H9 (cell line): ENCODE measurements at regions not wholly inside any gene's neighbourhood (a gene's known extent, or its start where the extent isn't known, plus 50 kb on each side); places are given as distances from the start of the nearest gene placed in this dataset.

Experiments
- DNase-seq: peaks from one replicate; pipeline ENCODE4 v3.0.0-alpha.2; 2017
- H2AFZ ChIP-seq: one replicate; pipeline ENCODE4 v1.6.1; 2013; ENCODE audit warnings: mild to moderate bottlenecking, low read length, control low read depth, moderate library complexity
- H2AK5ac ChIP-seq: 2 replicates; pipeline ENCODE4 v1.6.1; 2013; ENCODE audit warnings: low read length, control low read depth, mixed read lengths; ENCODE audit not compliant: insufficient read length
- H2BK120ac ChIP-seq: one replicate; pipeline ENCODE4 v1.6.1; 2013; ENCODE audit warnings: low read depth, mild to moderate bottlenecking, low read length, control low read depth, inconsistent platforms; ENCODE audit not compliant: poor library complexity, severe bottlenecking
- H2BK12ac ChIP-seq: 2 replicates; pipeline ENCODE4 v1.6.1; 2013; ENCODE audit warnings: low read length, control low read depth, mixed read lengths, low read depth; ENCODE audit not compliant: insufficient read length
- H2BK15ac ChIP-seq: 2 replicates; pipeline ENCODE4 v1.6.1; 2013; ENCODE audit warnings: low read depth, low read length, control low read depth
- H2BK20ac ChIP-seq: one replicate; pipeline ENCODE4 v1.6.1; 2013; ENCODE audit warnings: low read depth, mild to moderate bottlenecking, low read length, control low read depth, inconsistent platforms; ENCODE audit not compliant: poor library complexity, severe bottlenecking
- H2BK5ac ChIP-seq: 2 replicates; pipeline ENCODE4 v1.6.1; 2013; ENCODE audit warnings: low read length, control low read depth, mixed read lengths; ENCODE audit not compliant: insufficient read length
- H3K14ac ChIP-seq: 2 replicates; pipeline ENCODE4 v1.6.1; 2013; ENCODE audit warnings: low read length, control low read depth; ENCODE audit not compliant: insufficient read depth
- H3K18ac ChIP-seq: 2 replicates; pipeline ENCODE4 v1.6.1; 2013; ENCODE audit warnings: low read depth, mild to moderate bottlenecking, mixed read lengths, low read length, control low read depth; ENCODE audit not compliant: insufficient read length
- H3K23ac ChIP-seq: 2 replicates; pipeline ENCODE4 v1.6.1; 2013; ENCODE audit warnings: low read length, control low read depth, mixed read lengths, low read depth; ENCODE audit not compliant: insufficient read length
- H3K23me2 ChIP-seq: 2 replicates; pipeline ENCODE4 v1.6.1; 2013; ENCODE audit warnings: low read depth, mild to moderate bottlenecking, mixed read lengths, low read length, control low read depth; ENCODE audit not compliant: insufficient read length, poor library complexity, severe bottlenecking
- H3K27ac ChIP-seq: 2 replicates; pipeline ENCODE4 v1.5.1; 2013; ENCODE audit warnings: low read length, control low read depth, mixed read lengths, low read depth; ENCODE audit not compliant: insufficient read length
- H3K27me3 ChIP-seq: 2 replicates; pipeline ENCODE4 v1.6.1; 2013; ENCODE audit warnings: low read length, control low read depth, inconsistent platforms; ENCODE audit not compliant: insufficient read depth
- H3K4ac ChIP-seq: 2 replicates; pipeline ENCODE4 v1.6.1; 2013; ENCODE audit warnings: low read depth, mild to moderate bottlenecking, control low read depth, inconsistent platforms, low read length, moderate library complexity
- H3K4me1 ChIP-seq: 2 replicates; pipeline ENCODE4 v1.6.1; 2013; ENCODE audit warnings: low read length, control low read depth, inconsistent platforms; ENCODE audit not compliant: insufficient read depth
- H3K4me2 ChIP-seq: 2 replicates; pipeline ENCODE4 v1.6.1; 2013; ENCODE audit warnings: low read length, control low read depth, mixed read lengths; ENCODE audit not compliant: insufficient read length, insufficient read depth
- H3K56ac ChIP-seq: 2 replicates; pipeline ENCODE4 v1.6.1; 2013; ENCODE audit warnings: low read depth, mild to moderate bottlenecking, mixed read lengths, low read length, control low read depth; ENCODE audit not compliant: insufficient read length
- H3K79me1 ChIP-seq: 2 replicates; pipeline ENCODE4 v1.6.1; 2013; ENCODE audit warnings: low read depth, mild to moderate bottlenecking, moderate library complexity, low read length, control low read depth, inconsistent platforms; ENCODE audit not compliant: insufficient read depth, poor library complexity, severe bottlenecking
- H3K79me2 ChIP-seq: 2 replicates; pipeline ENCODE4 v1.6.1; 2013; ENCODE audit warnings: low read length, control low read depth, inconsistent platforms; ENCODE audit not compliant: insufficient read depth
- H3K9ac ChIP-seq: 2 replicates; pipeline ENCODE4 v1.6.1; 2013; ENCODE audit warnings: low read length, control low read depth, mixed read lengths; ENCODE audit not compliant: insufficient read length; ENCODE audit errors: extremely low read depth
- H3K9me3 ChIP-seq: one replicate; pipeline ENCODE4 v1.6.1; 2013; ENCODE audit warnings: low read depth, low read length, inconsistent platforms; ENCODE audit not compliant: control insufficient read depth
- H3T11ph ChIP-seq: one replicate; pipeline ENCODE4 v1.6.1; 2013; ENCODE audit warnings: mild to moderate bottlenecking, low read length, control low read depth, inconsistent platforms
- H4K20me1 ChIP-seq: one replicate; pipeline ENCODE4 v1.6.1; 2013; ENCODE audit not compliant: control insufficient read depth, insufficient read length, insufficient read depth
- H4K5ac ChIP-seq: 2 replicates; pipeline ENCODE4 v1.6.1; 2013; ENCODE audit warnings: low read depth, mild to moderate bottlenecking, mixed read lengths, low read length, control low read depth; ENCODE audit not compliant: insufficient read length
- H4K8ac ChIP-seq: replicated peaks from 2 replicates; pipeline ENCODE4 v1.6.1; 2013; ENCODE audit warnings: low read length, control low read depth, mixed read lengths, low read depth; ENCODE audit not compliant: insufficient read length
- H4K91ac ChIP-seq: 2 replicates; pipeline ENCODE4 v1.6.1; 2013; ENCODE audit warnings: low read depth, mild to moderate bottlenecking, moderate library complexity, mixed read lengths, low read length, control low read depth; ENCODE audit not compliant: insufficient read length
- H3K27ac Mint-ChIP-seq, 3 experiments: 2 replicates in 2 of 3; 3 replicates in 1 of 3; pipeline ENCODE4 v1.8.0; 2020 to 2021; ENCODE audit warnings: mixed read lengths in 3 of 3, mild to moderate bottlenecking in 1 of 3, moderate library complexity in 1 of 3
- H3K27me3 Mint-ChIP-seq: 2 replicates; pipeline ENCODE4 v1.8.0; 2021; ENCODE audit warnings: low read depth, mild to moderate bottlenecking, moderate library complexity, mixed read lengths
- H3K36me3 Mint-ChIP-seq, 3 experiments: 2 replicates in 2 of 3; 3 replicates in 1 of 3; pipeline ENCODE4 v1.8.0; 2020 to 2021; ENCODE audit warnings: low read depth in 3 of 3, mixed read lengths in 3 of 3; ENCODE audit not compliant: insufficient read depth in 1 of 3
- H3K4me1 Mint-ChIP-seq, 2 experiments: 2 replicates each; pipeline ENCODE4 v1.8.0; 2020; ENCODE audit warnings: mixed read lengths in 2 of 2
- H3K4me3 Mint-ChIP-seq, 2 experiments: 2 replicates in 1 of 2; 3 replicates in 1 of 2; pipeline ENCODE4 v1.8.0; 2020 to 2021; ENCODE audit warnings: mild to moderate bottlenecking in 2 of 2, mixed read lengths in 2 of 2, moderate library complexity in 1 of 2
- H3K9me3 Mint-ChIP-seq, 2 experiments: 2 replicates in 1 of 2; 3 replicates in 1 of 2; pipeline ENCODE4 v1.8.0; 2020; ENCODE audit warnings: mild to moderate bottlenecking in 2 of 2, mixed read lengths in 2 of 2, moderate library complexity in 1 of 2
- WGBS: extraction: QIAGEN DNeasy Blood & Tissue Kit; methylation state at CpG from one replicate; pipeline ENCODE4 v1.1.7; 2013; ENCODE audit warnings: missing lambda C conversion rate, low lambda C conversion rate, mixed read lengths; ENCODE audit not compliant: insufficient read length; ENCODE audit errors: extremely low coverage; 5-methylcytosine and 5-hydroxymethylcytosine counted together
- TF ChIP-seq, protein P1 (sequence below): fragments of 200-600 bp; sonication (generic); conservative IDR thresholded peaks from 3 replicates; pipeline ENCODE4 v1.8.0; 2021; ENCODE audit warnings: antibody characterized with exemption, mild to moderate bottlenecking

GRCh38 chr9:11023201-11023600 lies 410.4 kb upstream of the PTPRD start:
- no peaks in the 10 kb centered on the region for H3K79me2 ChIP-seq
- Mint-ChIP-seq H3K4me3 (no peak overlapping the region), H3K36me3 (peaks cover 0 to 4% (median 0%) of the 10 kb centered on the region in 3 experiments; a peak in 1 of 7 replicates), H3K27ac (no peak overlapping the region), H3K27me3 (no peaks in the 10 kb centered on the region), H3K9me3 (no peaks in the 10 kb centered on the region; a peak in 1 of 5 replicates), H3K4me1 (peaks cover 0 to 3% of the 10 kb centered on the region in 2 experiments; a peak in 1 of 4 replicates)
- TF ChIP-seq, protein P1, sequence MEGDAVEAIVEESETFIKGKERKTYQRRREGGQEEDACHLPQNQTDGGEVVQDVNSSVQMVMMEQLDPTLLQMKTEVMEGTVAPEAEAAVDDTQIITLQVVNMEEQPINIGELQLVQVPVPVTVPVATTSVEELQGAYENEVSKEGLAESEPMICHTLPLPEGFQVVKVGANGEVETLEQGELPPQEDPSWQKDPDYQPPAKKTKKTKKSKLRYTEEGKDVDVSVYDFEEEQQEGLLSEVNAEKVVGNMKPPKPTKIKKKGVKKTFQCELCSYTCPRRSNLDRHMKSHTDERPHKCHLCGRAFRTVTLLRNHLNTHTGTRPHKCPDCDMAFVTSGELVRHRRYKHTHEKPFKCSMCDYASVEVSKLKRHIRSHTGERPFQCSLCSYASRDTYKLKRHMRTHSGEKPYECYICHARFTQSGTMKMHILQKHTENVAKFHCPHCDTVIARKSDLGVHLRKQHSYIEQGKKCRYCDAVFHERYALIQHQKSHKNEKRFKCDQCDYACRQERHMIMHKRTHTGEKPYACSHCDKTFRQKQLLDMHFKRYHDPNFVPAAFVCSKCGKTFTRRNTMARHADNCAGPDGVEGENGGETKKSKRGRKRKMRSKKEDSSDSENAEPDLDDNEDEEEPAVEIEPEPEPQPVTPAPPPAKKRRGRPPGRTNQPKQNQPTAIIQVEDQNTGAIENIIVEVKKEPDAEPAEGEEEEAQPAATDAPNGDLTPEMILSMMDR = no peak
- no peak overlapping the region for H3K56ac ChIP-seq
- no peak overlapping the region for H2AK5ac ChIP-seq
- no peak overlapping the region for H3K18ac ChIP-seq
- no peak overlapping the region for H2BK120ac ChIP-seq
- no peak for DNase-seq
- H3K9me3 ChIP-seq = no peaks in the 10 kb centered on the region
- H4K91ac ChIP-seq = no peak overlapping the region
- H2BK20ac ChIP-seq = no peak overlapping the region
- no peak overlapping the region for H4K5ac ChIP-seq
- no peak overlapping the region for H3K4me2 ChIP-seq
- no peaks in the 10 kb centered on the region for H3K27me3 ChIP-seq
- H4K8ac ChIP-seq = no peak overlapping the region
- H3K27ac ChIP-seq = no peak overlapping the region
- no peaks in the 10 kb centered on the region for H4K20me1 ChIP-seq
- no peak overlapping the region for H3K14ac ChIP-seq
- H3T11ph ChIP-seq = no peak overlapping the region
- no peak overlapping the region for H3K9ac ChIP-seq
- H3K23me2 ChIP-seq = no peaks in the 10 kb centered on the region
- H3K4me1 ChIP-seq = no peaks in the 10 kb centered on the region
- no peaks in the 10 kb centered on the region for H3K79me1 ChIP-seq
- H2BK12ac ChIP-seq = no peak overlapping the region
- no CpG with 5 or more reads among the region's 2 CpGs for WGBS
- no peak overlapping the region for H2AFZ ChIP-seq
- H3K4ac ChIP-seq = no peak overlapping the region
- H2BK15ac ChIP-seq = no peak overlapping the region
- H3K23ac ChIP-seq = no peak overlapping the region
- H2BK5ac ChIP-seq = no peak overlapping the region
